Body of pancreas (tissue), 4 donors: ENCODE measurements at regions not wholly inside any gene's neighbourhood (a gene's known extent, or its start where the extent isn't known, plus 50 kb on each side); places are given as distances from the start of the nearest gene placed in this dataset.

Experiments
- CTCF ChIP-seq, 7 experiments: fragments of 450-650 bp in 4 of 7; fragments of 200-600 bp in 3 of 7; sonication (generic) in 3 of 7; IDR thresholded peaks; one replicate each; pipeline ENCODE4 v1.5.1; 2016 to 2019; ENCODE audit warnings: antibody characterized with exemption in 7 of 7
- POLR2A ChIP-seq, 3 donors: fragments of 450-650 bp; IDR thresholded peaks; one replicate each; pipeline ENCODE4 v1.6.1; 2016; ENCODE audit warnings: antibody characterized with exemption in 3 of 3, mild to moderate bottlenecking in 2 of 3

GRCh38 chr16:73459586-73459985, 411.7 kb upstream of the ZFHX3 start:
- TF ChIP-seq CTCF (IDR thresholded peaks at IDR 0.05) (no peak), POLR2A (IDR thresholded peaks at IDR 0.05) (no peak)
